OCI-M1 (cell line): ENCODE measurements at regions not wholly inside any gene's neighbourhood (a gene's known extent, or its start where the extent isn't known, plus 50 kb on each side); places are given as distances from the start of the nearest gene placed in this dataset.

Experiments
- DNase-seq: peaks from one replicate; lab custom pipeline; 2025; lab: John Stamatoyannopoulos, UW

DNA sequence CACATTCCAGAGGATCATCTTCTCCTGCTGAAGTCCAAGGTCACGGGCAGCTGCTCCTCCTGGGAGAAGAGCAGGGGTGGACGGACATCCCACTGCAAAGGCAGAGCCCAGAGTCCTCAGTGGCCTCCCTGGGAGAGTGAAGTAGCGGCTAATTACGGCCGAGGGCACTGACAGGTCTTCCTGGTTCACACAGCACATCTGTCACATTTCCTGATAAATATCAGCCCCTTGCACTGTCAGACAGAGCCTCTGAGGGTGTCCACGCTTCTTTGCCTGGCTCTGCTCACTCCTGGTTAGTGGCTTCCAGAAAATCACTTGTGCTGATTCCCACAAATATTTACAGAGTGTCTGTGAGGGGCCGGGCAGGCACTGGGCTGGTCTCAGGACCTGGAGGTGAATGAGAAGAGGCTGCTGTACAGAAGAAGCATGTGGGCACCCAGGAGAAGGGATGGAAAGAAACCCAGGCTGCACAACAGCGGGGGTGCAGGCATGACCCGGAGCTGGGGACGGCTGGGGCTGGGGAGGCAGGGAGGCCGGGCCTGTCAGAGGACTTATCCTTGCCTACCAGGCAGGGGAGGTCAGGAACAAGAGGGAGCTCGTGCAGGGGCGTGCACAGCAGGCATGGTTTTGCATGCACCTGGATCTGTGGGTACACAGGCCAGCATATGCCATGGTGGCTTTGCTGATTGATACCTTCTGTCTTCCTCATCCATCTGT, 258.2 kb upstream of the TNRC6C start:
- no peak for DNase-seq

DNA sequence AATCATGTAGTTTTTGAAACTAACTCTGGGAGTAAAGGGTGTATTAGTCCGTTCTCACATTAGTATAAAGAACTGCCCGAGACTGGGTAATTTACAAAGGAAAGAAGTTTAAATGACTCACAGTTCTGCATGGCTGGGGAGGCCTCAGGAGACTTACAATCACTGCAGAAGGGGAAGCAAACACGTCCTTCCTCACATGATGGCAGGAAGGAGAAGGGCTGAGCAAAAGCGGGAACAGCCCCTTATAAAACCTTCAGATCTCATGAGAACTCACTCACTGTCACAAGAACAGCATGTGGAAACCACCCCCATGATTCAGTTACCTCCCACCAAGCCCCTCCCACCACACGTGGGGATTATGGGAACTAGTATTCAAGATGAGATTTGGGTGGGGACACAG, 256.5 kb upstream of the TNRC6C start:
- no peak for DNase-seq

GRCh38 chr17:77704048-77704815, 254.3 kb upstream of the TNRC6C start:
- DNase-seq = no peak

DNA sequence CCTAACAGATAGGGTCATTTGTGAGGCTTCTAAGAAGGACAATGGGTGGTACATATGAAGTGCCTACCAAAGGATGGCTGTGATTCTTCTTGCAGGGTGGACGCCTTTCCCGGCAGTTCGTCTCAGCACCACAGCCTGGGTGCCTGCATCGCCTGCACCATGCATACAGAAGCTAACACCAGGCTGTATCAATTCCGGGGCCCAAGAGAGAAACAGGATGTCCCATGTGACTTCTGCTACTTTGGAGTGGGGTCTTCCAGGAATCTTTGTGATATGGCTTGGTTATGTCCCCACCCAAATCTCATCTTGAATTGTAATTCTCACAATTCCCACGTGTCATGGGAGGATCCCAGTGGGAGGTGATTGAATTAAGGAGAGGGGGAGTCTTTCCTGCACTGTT, 251.6 kb upstream of the TNRC6C start:
- DNase-seq = no peak

- no peak for DNase-seq
Measured at GRCh38 chr17:77707546-77707945, 251.0 kb upstream of the TNRC6C start.

DNA sequence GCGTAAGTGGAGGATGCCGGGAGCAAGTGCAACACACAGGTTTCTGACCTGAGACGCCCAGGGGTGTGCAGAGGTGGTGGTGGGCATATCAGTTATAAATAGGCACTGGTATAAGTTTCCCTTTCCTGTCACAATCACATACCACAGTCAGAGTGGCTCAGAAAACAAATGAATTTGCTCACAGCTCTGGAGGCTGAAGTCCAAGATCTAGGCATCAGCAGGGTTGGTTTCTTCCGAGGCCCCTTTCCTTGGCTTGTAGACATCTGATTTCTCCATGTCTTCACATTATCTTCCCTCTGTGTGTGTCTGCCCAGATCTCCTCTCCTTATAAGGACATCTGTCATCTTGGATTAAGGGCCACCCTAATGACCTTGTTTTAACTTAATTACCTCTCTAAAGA, 250.5 kb upstream of the TNRC6C start:
- no peak for DNase-seq

DNA sequence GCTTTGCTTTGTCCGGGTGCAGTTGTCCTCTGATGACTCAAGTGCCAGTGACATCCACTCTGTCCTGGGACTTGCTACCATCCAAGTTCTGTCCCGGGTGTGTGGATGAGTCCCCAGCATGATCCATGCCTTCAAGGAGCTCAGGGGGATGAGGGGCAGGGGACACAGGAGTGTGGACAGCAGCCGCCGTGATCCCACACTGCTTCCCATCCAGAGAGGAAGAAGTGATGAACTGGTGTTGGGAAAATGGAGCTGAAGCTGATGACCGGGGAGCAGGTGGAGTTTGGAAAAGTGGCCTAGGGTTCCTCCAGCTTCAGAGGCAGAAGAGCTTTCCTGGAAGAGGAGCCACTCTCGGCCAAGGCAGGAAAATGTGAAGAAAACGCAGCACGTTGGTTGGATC, 249.6 kb upstream of the TNRC6C start:
- DNase-seq = no peak

- no peak for DNase-seq
Measured at GRCh38 chr17:77709594-77709993, 248.9 kb upstream of the TNRC6C start.

DNA sequence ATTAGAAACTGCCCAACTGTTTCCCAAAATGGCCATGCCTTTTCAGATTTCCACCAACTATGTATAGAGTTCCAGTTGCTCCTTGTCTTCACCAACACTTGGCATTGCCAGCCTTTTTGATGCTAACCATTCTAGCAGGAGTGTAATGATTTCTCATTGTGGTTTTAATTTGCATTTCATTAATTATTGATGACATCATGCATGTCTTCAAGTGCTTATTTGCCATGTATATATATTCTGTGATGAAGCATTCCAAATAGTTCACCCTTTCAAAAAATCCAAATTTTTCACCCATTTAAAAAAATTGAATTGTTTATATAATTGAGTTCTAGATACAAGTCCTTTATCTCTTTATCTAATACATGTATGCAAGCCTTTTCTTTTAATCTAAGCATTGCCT, 245.9 kb upstream of the TNRC6C start:
- DNase-seq = no peak

DNA sequence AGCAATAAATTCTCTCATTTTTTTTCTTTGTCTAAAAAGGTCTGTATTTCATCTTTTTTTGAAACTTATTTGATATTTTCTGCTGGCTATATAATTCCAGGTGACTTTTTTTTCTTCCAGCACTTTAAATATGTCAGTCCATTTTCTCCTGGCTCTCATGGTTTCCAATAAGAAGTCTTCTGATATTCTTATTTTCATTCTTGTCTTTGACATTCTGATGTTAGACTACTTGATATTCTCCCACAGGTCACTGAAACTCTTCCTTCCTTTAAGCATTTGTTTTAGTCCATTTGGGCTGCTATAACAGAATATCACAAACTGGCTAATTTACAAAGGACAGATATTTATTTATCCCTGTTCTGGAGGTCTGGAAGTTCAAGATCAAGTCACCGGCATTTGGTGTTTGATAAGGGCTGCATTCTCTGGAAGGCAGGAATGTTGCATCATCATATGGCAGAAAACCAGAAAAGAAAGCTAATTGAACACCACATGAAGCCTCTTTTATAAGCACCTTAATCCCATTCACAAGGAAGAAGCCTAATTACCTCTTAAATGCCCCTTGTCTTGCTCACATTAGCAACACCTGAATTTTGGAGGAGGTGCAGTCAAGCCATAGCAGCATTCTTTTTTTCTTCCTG, 242.1 kb upstream of the TNRC6C start:
- DNase-seq = no peak

- no peak for DNase-seq
Measured at GRCh38 chr17:77717941-77718668, 240.4 kb upstream of the TNRC6C start.

- DNase-seq = no peak
Measured at GRCh38 chr17:77718669-77718961, 239.9 kb upstream of the TNRC6C start.

DNA sequence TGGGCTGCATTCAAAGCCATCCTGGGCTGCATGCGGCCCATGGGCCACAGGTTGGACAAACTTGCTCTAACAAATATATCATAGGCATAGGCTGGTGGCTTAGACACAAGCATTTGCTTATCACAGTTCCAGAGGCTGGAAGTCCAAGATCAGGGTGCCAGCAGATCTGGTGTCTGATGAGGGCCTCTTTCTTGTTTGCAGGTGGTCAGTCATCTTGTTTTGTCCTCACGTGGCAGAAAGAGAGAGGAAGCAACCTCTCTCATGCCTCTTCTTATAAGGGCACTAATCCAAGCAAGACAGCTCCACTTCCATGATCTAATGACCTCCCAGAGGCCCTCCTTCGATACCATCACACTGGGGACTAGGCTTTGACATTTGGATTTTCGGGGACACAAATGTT, 238.7 kb upstream of the TNRC6C start:
- no peak for DNase-seq

DNA sequence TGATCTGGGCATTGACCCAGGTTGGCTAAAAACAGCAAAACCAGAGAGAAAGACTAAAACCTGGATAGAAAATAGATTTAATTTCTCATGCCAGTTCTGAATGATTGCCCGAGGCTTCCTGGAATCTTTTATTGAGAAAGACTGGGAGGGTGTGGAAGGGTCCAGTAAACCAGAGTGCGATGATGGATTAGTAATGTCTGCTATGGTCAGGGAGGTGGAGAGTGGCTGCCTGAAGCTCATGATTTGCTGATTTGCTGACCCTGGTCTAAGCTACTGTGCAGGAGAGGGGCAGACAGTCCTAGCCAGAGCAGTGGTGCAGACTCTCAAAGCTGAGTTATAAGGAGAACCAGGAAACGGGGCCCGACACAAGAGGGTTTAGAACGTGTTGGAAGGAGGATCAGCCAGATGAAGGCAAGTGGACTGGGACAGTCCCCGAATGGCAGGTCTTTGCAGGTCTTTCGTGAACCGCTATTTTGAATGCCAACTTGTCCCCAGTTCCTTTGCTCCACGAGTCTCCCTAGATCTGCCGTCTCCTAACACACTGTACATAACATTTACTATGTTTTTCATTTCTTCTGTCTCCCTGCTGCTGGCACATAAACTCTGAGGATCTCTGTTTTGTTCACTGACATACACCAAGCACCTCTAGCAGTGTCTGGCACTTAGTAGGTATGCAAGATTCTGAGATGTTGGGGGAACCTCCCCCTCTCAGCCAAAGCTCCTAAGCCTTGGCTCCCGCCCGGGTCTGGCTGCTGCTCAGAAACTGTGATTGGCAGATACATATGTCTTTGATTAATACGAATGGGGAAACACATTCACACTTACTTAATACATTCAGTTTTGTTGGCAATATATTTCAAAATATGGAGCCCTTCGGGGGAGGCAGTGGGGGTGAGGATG, 237.3 kb upstream of the TNRC6C start:
- DNase-seq = no peak

DNA sequence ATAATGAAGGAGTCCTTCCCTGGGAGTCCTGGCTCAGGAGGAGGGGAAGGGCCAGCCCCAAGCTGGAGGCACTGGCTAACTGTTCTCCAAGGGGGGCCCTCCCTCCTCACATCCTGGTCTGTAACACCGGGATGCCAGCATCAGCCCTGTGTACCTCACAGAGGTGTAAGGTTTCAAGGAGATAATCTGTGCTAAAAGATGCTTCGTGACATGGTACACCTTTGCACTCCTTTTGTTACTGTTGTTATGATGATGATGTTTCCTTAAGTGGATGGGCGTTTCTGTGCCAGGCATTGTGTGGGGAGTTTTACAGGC, 236.7 kb upstream of the TNRC6C start:
- DNase-seq = no peak

- no peak for DNase-seq
Measured at GRCh38 chr17:77722366-77722765, 236.1 kb upstream of the TNRC6C start.

- no peak for DNase-seq
Measured at GRCh38 chr17:77723071-77723908, 235.2 kb upstream of the TNRC6C start.

DNA sequence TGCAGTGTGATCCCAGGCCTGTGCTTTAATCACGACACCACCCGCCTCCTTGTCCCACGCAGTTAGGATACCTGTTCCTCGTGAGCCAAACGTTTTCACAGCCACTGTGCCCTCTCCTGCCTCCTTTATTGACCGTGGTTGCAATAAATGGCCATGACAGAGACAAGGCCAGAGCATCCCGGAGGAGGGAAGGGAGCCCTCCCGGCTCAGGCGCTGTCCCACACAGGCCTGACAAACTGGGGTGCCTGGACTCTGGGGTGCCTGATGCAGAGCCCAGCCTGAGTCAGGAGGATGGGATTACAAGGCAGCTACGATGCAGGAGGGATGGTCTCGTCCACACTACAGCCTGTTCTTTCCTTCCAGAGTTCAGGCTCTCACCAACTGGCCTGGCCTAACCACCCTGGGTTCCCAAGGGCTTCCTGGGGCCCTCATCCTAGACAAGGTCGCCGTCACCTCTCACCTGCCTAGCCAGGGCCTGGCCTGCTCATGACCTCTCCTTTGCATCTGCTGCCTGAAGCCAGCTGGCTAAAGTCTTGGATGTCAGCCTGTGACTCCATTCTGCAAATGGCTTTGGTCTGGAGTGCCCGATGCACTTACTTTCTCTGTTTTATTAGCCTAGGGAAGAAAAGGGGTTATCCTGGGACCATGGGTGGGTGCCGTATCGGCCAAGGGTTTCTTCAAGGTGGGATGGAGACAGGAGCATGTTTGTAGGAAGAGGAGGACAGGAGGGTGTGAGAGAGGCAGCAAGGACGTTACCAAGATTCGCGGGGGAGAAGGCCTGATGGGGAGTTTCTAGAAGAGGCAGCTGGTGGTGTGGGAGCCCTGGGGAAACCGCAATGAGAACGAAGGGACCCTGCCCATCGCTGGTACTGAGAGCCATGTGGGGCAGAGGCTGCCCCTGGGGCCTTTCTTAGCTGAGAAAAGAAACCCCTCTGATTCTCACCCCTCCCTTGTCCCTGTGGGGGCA, 234.3 kb upstream of the TNRC6C start:
- DNase-seq = no peak

- no peak for DNase-seq
Measured at GRCh38 chr17:77724876-77725615, 233.5 kb upstream of the TNRC6C start.
